ENCODE measurements at regions not wholly inside any gene's neighbourhood (a gene's known extent, or its start where the extent isn't known, plus 50 kb on each side); places are given as distances from the start of the nearest gene placed in this dataset.

DNA sequence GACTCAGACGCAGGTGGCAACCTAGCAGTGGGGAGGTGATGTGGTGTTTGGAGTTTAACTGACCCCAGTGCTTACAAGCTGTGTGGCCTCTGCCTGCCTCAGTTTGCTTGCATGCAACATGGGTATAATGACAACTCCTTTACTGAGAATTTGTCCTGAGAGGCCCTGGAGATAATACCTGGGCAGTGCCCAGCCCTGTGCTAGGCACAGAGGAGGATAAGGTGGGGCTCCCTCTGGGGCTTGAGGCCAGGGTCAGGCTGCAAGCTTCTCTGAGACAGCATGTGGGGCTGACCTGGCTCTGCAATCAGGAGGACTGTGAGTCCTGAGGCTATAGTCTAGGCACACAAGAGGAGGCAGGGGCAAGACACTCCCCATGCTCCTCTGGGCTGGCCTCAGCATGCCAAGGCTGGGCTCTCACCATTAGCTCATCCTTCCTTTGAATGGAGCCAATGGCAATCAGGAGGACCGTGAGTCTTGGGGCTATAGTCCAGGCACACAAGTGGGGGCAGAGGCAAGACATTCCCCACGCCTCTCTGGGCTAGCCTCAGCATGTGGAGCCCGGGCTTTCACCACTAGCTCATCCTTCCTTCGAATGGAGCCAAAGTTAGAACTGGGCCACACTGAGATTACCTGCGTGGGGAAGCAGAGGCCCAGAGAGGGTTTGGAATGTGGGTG, 147.9 kb downstream of the RPS24 start:
- no peak for TF ChIP-seq ZNF274 (IDR thresholded peaks at IDR 0.05; ENCODE audit: low read depth, low read length)
- TF ChIP-seq YY1 (IDR thresholded peaks at IDR 0.05; ENCODE audit: insufficient read depth, insufficient read length) = no peak
